ENCODE measurements at regions not wholly inside any gene's neighbourhood (a gene's known extent, or its start where the extent isn't known, plus 50 kb on each side); places are given as distances from the start of the nearest gene placed in this dataset.
"Not testable (repeated sequence)": the region's sequence is repeated elsewhere in the genome, so short reads cannot be mapped to it uniquely, and the experiment has no call there.

DNA sequence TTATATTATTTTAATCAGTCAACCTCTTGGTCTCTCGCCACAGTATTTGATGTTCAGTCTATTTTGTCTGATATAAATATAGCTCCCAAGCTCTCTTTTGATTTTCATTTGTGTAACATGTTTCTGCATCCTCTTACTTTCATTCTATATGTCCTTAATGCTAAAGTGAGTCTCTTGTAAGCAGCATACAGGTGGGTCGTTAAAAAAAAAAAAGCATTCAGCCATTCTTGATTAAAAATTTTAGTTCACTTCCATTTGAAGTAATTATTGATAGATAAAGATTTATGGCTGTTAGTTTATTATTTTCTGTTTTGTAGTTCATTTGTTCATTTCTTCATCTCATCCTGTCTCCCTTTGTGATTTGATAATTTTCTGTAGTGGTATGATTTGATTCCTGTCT is 229.1 kb downstream of the GUCY2F start:
- H3K9me3 Mint-ChIP-seq: peaks cover 4% of the 10 kb centered on the region
- H3K27me3 Mint-ChIP-seq (ENCODE audit: low read depth): no peaks in the 10 kb centered on the region
- no peaks in the 10 kb centered on the region for H3K36me3 Mint-ChIP-seq (ENCODE audit: low read depth)
- no peak for DNase-seq (ENCODE audit: low spot score)
- H3K4me3 Mint-ChIP-seq: no peak overlapping the region
- no peaks in the 10 kb centered on the region for H3K4me1 Mint-ChIP-seq (ENCODE audit: low read depth)
- no peak overlapping the region for H3K27ac Mint-ChIP-seq

DNA sequence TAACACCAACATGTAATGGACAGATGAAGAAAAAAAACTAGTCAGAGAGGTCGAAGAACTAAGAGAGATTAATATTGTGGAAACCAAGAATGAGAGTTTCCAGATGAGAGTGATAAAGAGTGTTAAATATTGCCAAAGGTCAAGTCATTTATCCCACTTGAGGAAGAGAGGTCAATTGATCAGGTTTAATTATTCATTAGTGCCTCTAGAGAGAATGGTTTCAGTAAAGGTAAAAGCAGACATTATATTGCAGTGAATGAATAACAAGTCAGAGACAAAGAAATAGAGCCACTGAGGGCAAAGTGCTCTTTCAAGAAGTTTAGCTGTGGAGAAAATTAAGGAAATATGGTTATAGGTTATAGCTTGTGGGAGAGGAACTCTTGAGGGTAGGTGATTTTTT is 263.1 kb downstream of the GUCY2F start:
- no peak for DNase-seq (ENCODE audit: low spot score)
- no peaks in the 10 kb centered on the region for H3K27me3 Mint-ChIP-seq (ENCODE audit: low read depth)

DNA sequence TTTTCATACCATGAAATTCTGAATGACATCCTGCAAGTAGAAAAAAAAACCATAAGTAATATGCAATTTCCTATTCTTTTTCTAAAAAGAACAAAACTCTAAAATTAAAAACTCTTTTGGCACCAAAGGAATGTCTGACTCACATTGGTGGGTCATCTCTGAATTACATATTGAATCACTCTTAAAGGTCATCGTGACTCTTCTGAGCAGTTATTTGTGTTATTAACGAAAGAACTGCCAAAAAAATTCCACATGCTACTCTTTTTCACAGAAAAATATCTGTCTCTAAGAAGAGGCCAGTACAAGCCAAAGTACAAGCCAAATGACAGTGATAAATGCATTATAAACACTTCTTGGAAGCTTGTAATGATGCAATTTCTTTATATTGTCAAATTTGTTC is 282.2 kb downstream of the GUCY2F start:
- Mint-ChIP-seq H3K4me3 (no peak overlapping the region), H3K4me1 (ENCODE audit: low read depth) (no peaks in the 10 kb centered on the region), H3K27me3 (ENCODE audit: low read depth) (no peaks in the 10 kb centered on the region), H3K27ac (no peak overlapping the region), H3K9me3 (peaks cover 8% of the 10 kb centered on the region), H3K36me3 (ENCODE audit: low read depth) (no peaks in the 10 kb centered on the region)
- no peak for DNase-seq (ENCODE audit: low spot score)

More for the DNA sequence above, 263.1 kb downstream of the GUCY2F start:
- no peak overlapping the region for H3K27ac Mint-ChIP-seq
- H3K36me3 Mint-ChIP-seq (ENCODE audit: low read depth): no peaks in the 10 kb centered on the region
- H3K4me1 Mint-ChIP-seq (ENCODE audit: low read depth): no peaks in the 10 kb centered on the region
- H3K4me3 Mint-ChIP-seq: no peak overlapping the region
- no peaks in the 10 kb centered on the region for H3K9me3 Mint-ChIP-seq

DNA sequence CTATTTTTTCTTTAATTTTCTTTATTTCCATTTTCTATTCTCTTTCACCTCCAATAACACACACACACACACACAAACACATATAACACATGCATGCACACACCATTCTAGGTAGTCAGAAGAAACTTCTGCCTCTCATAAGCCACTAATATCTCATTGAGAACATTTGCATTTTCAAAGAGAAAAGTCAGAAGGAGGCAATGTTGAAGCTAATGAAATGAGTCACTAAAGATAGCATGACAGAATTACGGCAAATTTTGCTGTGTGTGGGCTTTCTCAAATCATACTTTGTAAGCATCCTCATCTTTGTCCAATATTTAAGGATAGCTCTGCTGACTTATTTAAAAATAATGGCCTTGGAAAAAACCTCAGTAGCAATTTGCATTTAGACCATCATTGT is 291.3 kb downstream of the GUCY2F start:
- no peaks in the 10 kb centered on the region for H3K27me3 Mint-ChIP-seq (ENCODE audit: low read depth)
- peaks cover 12% of the 10 kb centered on the region for H3K9me3 Mint-ChIP-seq
- no peaks in the 10 kb centered on the region for H3K4me1 Mint-ChIP-seq (ENCODE audit: low read depth)
- no peak overlapping the region for H3K4me3 Mint-ChIP-seq
- H3K36me3 Mint-ChIP-seq (ENCODE audit: low read depth): no peaks in the 10 kb centered on the region
- no peak overlapping the region for H3K27ac Mint-ChIP-seq
- no peak for DNase-seq (ENCODE audit: low spot score)

DNA sequence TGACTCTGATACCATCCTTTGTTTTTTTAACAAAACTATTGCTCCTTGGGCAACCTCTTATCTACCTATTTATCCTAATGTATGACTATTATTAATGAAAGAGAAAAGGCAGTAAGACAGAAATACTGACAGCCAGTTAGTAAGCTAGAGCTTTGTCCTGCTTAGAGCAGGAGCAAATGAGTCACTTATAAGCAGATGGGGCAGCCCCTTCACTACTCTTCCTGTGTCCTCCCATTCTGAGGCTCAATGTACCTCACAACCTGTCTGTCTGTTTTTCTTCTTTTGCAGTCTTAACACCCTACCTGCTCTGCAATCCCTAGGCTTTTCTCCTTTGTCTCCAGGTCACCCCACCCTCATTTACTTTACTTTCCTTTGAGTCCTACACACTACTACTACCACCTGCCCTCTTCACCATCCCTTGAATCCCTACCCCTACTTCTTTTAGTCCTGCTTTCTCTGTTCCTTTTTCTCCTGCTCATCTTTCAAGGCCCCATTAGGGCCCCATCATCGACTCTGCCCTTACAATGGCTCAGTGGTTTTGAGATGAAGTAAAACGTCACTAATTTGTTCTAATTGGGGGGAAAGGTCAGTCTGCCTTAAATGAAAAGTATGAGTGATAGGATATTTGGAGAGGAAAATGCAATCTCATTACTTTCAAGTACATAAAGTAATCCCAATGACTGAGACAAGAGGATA is 294.3 kb downstream of the GUCY2F start:
- no peaks in the 10 kb centered on the region for H3K9me3 Mint-ChIP-seq
- H3K4me3 Mint-ChIP-seq: no peak overlapping the region
- no peaks in the 10 kb centered on the region for H3K4me1 Mint-ChIP-seq (ENCODE audit: low read depth)
- H3K36me3 Mint-ChIP-seq (ENCODE audit: low read depth): no peaks in the 10 kb centered on the region
- DNase-seq (ENCODE audit: low spot score): no peak
- no peaks in the 10 kb centered on the region for H3K27me3 Mint-ChIP-seq (ENCODE audit: low read depth)
- no peak overlapping the region for H3K27ac Mint-ChIP-seq

DNA sequence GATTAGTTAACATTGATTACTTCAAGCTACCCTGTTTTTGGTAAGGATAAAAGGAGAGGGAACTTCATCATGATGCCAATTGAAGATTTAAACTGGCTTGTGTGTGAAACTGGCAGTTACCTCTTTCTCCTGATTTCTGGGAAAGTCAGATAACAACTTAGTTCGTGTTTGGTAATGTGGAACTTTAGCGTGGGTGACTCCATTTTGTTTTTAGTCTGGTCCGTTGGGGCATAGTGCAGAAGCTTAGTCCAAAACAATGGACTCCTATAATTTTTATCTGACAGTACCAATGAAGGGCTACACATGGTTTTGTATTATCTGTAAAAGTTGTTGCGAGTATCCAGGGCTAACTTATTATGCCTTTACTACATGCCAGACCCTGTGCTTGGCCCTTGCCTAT is 294.9 kb downstream of the GUCY2F start:
- H3K9me3 Mint-ChIP-seq: peaks cover 4% of the 10 kb centered on the region
- H3K36me3 Mint-ChIP-seq (ENCODE audit: low read depth): no peaks in the 10 kb centered on the region
- no peak overlapping the region for H3K4me3 Mint-ChIP-seq
- H3K27me3 Mint-ChIP-seq (ENCODE audit: low read depth): no peaks in the 10 kb centered on the region
- no peak for DNase-seq (ENCODE audit: low spot score)
- no peaks in the 10 kb centered on the region for H3K4me1 Mint-ChIP-seq (ENCODE audit: low read depth)
- H3K27ac Mint-ChIP-seq: no peak overlapping the region

DNA sequence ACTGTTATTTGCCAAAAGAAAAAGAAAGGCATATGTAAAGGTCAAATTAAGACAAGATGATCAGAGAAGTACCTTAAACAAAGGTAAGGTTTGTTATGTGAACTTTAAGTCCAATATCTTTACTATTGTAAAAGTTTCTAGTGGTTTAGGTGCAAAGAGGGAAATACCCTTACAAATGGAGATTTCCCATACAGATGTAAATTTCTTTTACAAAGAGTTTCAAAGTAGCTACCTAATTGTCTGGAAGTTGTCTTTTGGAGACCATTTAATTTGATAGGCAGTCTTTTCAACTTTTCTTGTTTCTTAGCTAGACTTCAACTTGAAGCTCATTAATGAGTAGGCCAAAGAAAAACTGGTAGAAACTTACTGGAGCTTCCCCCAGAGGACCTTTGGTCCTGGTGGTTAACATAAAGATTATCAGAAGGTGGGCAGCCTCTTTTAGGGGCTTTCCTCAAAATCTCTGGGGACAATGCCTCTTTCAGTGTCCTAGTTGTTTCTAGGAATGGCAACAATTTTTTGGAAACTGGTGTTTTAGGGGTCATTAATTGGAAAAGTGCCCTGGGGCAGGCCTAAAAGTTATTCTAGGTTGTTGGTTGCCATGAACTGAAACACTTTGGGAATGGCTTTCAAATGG is 297.3 kb downstream of the GUCY2F start:
- H3K4me3 Mint-ChIP-seq: no peak overlapping the region
- peaks cover 9% of the 10 kb centered on the region for H3K9me3 Mint-ChIP-seq
- H3K36me3 Mint-ChIP-seq (ENCODE audit: low read depth): no peaks in the 10 kb centered on the region

DNA sequence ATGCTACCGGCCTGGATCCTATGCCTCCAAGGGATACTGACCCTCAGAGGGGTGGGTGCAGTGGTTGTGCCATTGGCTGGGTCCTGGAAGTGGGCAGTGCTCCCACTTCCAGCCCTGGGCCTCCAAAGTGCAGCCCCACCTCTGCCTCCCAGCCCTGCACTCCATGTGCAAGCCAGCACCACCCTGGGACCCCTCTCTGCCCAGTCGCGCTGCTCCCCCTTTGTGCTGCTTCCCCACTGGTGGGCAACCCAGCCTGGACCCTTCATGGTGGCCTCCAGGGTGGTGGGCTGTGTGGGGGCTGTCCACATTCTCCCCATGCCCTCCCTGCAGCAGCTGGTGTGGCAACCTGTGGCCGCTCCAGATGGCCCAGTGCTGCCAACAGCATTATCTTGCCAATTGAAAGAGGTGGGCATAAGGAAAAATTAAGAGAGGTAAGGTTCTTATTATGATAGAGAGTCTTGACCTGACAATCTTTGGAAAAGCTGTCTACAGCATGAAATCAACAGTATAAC is 309.7 kb downstream of the GUCY2F start:
- H3K4me1 Mint-ChIP-seq (ENCODE audit: low read depth): no peaks in the 10 kb centered on the region
- no peaks in the 10 kb centered on the region for H3K27me3 Mint-ChIP-seq (ENCODE audit: low read depth)
- H3K36me3 Mint-ChIP-seq (ENCODE audit: low read depth): no peaks in the 10 kb centered on the region
- no peak overlapping the region for H3K27ac Mint-ChIP-seq
- no peak overlapping the region for H3K4me3 Mint-ChIP-seq
- no peak for DNase-seq (ENCODE audit: low spot score)
- H3K9me3 Mint-ChIP-seq: peaks cover 6% of the 10 kb centered on the region

More for the DNA sequence above, 297.3 kb downstream of the GUCY2F start:
- Mint-ChIP-seq H3K27me3 (ENCODE audit: low read depth) (no peaks in the 10 kb centered on the region), H3K4me1 (ENCODE audit: low read depth) (no peaks in the 10 kb centered on the region), H3K27ac (no peak overlapping the region)
- DNase-seq (ENCODE audit: low spot score): no peak

DNA sequence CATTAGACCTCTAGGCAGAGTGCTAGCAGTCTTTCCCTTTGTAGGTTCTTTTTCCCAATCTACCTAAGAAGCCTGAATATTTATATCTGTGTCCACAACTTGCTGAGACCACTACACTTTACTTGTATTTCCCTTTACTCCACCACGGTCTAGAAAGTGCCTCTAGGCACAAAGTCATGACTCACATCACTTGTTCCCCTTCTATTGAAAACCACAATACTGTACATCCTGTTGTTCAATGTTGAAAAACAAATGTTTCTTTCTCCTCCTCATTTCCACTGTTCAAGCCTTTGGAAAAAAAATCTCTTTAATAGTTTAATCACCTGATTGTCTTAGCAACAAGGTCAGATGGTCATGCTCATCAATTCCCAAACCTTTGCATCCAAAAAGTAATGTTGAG is 326.7 kb downstream of the GUCY2F start:
- DNase-seq (ENCODE audit: low spot score): no peak
- H3K27me3 Mint-ChIP-seq (ENCODE audit: low read depth): no peaks in the 10 kb centered on the region
- no peaks in the 10 kb centered on the region for H3K4me1 Mint-ChIP-seq (ENCODE audit: low read depth)
- no peaks in the 10 kb centered on the region for H3K36me3 Mint-ChIP-seq (ENCODE audit: low read depth)
- H3K4me3 Mint-ChIP-seq: no peak overlapping the region
- H3K27ac Mint-ChIP-seq: no peak overlapping the region
- peaks cover 10% of the 10 kb centered on the region for H3K9me3 Mint-ChIP-seq

DNA sequence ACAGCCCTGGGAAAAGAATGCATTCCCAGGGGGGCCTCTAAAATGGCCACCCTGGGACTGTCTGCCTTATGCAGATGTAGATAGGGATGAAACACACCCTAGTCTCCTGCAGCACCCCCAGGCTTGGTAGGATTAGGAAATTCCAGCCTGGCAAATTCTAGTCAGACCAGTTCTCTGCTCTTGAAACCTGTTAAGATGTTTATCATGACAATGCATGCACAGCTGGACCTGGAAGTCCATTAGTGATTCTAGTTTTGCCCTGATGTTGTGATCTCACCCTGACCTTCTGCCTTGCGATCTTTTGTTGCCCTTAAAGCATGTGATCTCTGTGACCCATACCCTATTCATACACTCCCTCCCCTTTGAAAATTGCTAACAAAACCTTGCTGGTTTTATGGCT is 337.7 kb downstream of the GUCY2F start:
- not testable (repeated sequence) for H3K4me1 Mint-ChIP-seq (ENCODE audit: low read depth); H3K4me3 Mint-ChIP-seq; DNase-seq (ENCODE audit: low spot score); H3K36me3 Mint-ChIP-seq (ENCODE audit: low read depth); H3K27me3 Mint-ChIP-seq (ENCODE audit: low read depth); H3K27ac Mint-ChIP-seq
- H3K9me3 Mint-ChIP-seq: peaks cover 12% of the 10 kb centered on the region

DNA sequence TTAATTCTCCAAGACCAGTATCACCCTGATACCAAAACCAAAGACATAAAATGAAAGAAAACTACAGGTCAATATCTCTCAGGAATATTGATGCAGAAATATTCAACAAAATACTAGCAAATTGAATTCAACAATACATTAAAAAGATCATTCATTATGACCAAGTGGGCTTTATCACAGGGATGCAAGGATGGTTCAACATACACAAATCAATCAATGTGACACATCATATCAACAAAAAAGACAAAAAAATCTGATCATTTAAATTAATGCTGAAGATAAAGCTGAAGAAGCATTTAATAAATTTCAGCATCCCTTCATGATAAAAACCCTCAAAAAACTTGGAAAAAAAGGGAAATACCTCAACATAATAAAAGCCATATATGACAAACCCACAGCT is 341.4 kb downstream of the GUCY2F start:
- Mint-ChIP-seq H3K9me3 (peaks cover 6% of the 10 kb centered on the region), H3K4me1 (ENCODE audit: low read depth) (no peaks in the 10 kb centered on the region), H3K27ac (no peak overlapping the region), H3K27me3 (ENCODE audit: low read depth) (no peaks in the 10 kb centered on the region), H3K36me3 (ENCODE audit: low read depth) (no peaks in the 10 kb centered on the region), H3K4me3 (no peak overlapping the region)
- DNase-seq (ENCODE audit: low spot score): no peak

DNA sequence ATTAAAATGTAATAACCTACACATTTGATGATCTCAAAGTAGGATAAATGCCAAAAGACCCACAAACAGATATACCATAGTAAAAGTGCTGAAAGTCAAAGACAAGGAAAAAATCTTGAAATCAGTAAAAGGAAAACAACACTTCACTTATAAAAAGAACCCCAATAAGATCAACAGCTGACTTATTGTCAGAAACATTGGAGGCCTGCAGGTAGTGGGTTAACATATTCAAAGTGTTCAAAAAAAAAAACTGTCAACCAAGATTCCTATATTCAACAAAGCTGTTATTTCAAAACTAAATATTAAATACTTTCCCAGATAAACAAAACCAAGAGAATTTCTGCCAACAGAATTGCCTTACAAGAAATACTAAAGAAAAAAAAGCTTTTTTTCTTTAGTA is 347.1 kb downstream of the GUCY2F start:
- no peak for DNase-seq (ENCODE audit: low spot score)
- no peaks in the 10 kb centered on the region for H3K36me3 Mint-ChIP-seq (ENCODE audit: low read depth)
- peaks cover 4% of the 10 kb centered on the region for H3K9me3 Mint-ChIP-seq
- H3K27ac Mint-ChIP-seq: no peak overlapping the region
- H3K4me1 Mint-ChIP-seq (ENCODE audit: low read depth): no peaks in the 10 kb centered on the region
- H3K4me3 Mint-ChIP-seq: no peak overlapping the region
- no peaks in the 10 kb centered on the region for H3K27me3 Mint-ChIP-seq (ENCODE audit: low read depth)

DNA sequence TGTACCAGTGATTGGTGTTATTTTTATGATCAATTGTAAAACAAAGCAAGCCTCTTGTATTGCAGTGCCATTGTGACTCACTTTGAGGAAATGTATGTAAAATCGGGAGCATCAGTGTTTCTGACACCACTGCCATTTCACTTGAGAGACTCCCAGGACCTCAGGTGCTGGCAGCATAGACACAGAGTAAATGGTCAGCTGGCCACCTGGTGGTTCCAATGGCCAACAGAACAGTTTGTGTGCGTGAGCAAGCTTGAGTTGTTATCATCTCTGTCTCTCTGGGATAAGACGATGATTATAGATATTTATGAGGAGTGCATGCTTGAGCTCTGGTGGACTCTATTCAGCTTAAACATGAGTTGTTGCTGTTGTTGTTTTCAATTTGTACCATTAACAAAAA is 356.6 kb downstream of the GUCY2F start:
- no peak for DNase-seq (ENCODE audit: low spot score)
- Mint-ChIP-seq H3K9me3 (peaks cover 5% of the 10 kb centered on the region), H3K4me3 (no peak overlapping the region), H3K4me1 (ENCODE audit: low read depth) (no peaks in the 10 kb centered on the region), H3K27ac (no peak overlapping the region), H3K27me3 (ENCODE audit: low read depth) (no peaks in the 10 kb centered on the region), H3K36me3 (ENCODE audit: low read depth) (no peaks in the 10 kb centered on the region)

DNA sequence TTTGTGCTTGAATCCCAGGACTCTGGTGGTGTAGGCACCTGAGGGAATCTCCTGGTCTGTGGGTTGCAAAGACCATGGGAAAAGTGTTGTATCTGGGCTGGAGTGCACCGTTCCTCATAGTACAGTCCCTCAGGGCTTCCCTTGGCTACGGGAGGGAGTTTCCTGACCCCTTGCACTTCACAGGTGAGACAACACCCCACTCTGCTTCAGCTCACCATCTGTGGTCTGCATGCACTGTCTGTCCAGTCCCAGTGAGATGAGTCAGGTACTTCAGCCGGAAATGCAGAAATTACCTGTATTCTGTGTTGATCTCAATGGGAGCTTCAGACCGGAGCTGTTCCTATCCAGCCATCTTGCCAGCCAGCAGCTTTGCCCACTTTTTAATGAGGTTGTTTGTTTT is 353.0 kb upstream of the IRS4 start:
- Mint-ChIP-seq H3K4me3 (no peak overlapping the region), H3K27ac (no peak overlapping the region), H3K4me1 (ENCODE audit: low read depth) (no peaks in the 10 kb centered on the region), H3K9me3 (peaks cover 20% of the 10 kb centered on the region), H3K27me3 (ENCODE audit: low read depth) (no peaks in the 10 kb centered on the region), H3K36me3 (ENCODE audit: low read depth) (no peaks in the 10 kb centered on the region)
- DNase-seq (ENCODE audit: low spot score): no peak

DNA sequence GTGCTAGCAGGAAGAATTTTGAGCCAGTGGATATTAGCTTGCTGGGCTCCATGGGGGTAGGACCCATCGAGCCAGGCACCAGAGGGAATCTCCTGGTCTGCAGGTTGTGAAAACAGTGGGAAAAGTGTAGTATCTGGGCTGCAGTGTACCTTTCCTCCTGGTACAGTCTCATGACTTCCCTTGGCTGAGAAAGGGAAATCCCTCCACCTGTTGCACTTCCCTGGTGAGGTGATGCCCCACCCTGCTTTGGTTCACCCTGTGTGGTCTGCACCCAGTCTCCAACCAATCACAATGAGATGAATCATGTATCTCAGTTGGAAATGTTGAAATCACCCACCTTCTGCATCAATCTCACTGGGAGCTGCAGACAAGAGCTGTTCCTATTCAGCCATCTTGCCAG is 341.4 kb upstream of the IRS4 start:
- H3K27me3 Mint-ChIP-seq (ENCODE audit: low read depth): no peaks in the 10 kb centered on the region
- no peaks in the 10 kb centered on the region for H3K36me3 Mint-ChIP-seq (ENCODE audit: low read depth)
- H3K4me3 Mint-ChIP-seq: no peak overlapping the region
- no peak for DNase-seq (ENCODE audit: low spot score)
- peaks cover 5% of the 10 kb centered on the region for H3K9me3 Mint-ChIP-seq
- H3K27ac Mint-ChIP-seq: no peak overlapping the region
- no peaks in the 10 kb centered on the region for H3K4me1 Mint-ChIP-seq (ENCODE audit: low read depth)

Data from T-helper 2 cell treated with Interferon-gamma antibody and Interleukin-4, amounts not matched to agents 5 μg/mL and 100 μg/mL, for 36 hours (primary cell).